ENCODE measurements at regions not wholly inside any gene's neighbourhood (a gene's known extent, or its start where the extent isn't known, plus 50 kb on each side); places are given as distances from the start of the nearest gene placed in this dataset.
"Not testable (repeated sequence)": the region's sequence is repeated elsewhere in the genome, so short reads cannot be mapped to it uniquely, and the experiment has no call there.

DNA sequence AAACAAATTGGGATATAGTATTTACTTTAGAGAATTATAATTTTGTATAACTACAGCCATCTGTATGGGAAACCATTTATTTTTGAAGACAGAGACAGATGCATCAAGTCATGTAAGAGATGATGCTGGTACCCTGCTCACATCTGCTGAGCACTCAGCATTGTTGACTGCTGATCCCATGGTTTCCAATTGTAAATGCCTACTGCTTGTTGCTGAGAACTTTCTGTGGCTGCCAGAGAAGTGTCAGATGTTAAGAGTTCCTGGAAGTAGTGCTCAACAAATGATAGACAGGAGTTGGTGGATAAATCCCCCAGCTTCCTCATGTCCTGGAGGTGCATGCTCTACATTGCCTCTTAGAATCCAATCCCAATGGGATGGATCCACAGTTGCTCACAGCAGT lies 167.1 kb downstream of the OXSM start:
- no peak for DNase-seq

DNA sequence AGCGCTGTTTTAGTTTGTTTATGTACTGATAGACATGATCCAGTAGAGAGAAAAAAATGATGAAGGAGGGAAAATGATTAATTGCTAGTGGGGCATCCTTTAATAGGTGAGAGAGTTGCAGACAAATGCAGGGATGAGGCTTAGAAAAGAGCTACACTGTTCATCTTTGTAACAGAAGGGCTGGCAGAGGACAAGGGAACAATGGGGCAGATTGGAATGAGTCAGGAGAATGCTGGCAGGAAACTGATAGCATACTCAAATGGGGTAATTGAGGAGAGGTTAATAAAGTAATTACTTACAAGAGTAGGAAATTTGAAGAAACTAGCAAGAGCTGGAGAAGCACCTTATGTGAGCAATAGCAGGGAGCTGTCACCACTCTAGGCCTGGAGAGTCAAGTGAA lies 170.9 kb downstream of the OXSM start:
- no peak for DNase-seq

DNA sequence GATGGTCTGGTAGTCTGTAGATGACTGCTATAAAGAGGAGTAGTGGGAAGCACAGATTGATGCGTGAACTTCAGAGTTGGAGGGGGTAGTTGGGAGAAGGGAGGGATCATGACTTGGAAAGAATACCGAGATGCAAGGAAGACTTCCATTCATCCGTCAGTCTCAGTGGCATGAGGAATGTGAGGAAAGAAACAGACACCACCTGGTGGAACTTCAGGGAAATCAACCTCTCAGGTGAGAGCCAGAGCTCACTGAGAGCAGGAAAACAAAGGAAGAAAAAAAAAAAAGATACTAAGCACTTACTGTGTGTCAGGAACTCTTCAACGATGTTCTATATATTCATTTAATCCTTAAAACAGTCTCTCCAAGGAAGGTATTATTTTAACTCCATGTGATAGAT lies 172.4 kb downstream of the OXSM start:
- no peak for DNase-seq

DNA sequence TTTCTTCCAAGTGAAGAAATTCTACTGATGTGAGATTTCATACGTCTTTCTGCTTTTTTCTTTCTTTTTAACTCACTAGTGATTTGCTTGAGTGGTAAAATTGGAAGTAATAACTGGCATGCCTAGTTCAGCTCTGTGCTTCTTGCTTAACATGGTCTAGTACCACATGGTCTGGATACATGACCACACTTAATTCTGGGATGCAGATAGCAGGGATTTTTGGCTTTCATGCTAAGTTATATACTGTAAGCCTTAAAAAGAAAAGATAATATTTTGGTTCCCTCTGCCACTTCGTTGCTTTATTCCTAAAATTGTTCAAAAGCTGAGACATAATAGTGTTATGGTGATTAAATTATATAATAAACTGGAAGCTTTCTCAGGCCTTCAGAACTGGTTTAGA lies 174.3 kb downstream of the OXSM start:
- DNase-seq, result no peak

DNA sequence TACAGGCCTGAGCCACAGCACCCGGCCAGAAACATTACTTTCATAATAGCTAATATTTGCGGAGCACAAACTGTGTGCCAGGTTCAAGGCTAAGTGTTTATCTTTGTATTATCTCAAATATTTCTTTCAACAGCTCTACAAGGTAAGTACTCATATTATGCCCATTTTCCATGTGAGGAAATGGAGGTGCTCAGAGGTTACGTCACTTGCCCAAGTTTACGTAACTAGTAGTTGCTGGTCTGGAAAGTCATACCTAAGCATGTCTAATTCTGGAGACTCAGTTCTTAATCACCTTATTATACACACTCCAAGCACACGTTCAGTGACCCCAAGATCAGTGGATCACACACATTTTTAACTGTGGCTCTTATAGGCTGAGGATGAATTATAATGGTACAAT lies 177.5 kb downstream of the OXSM start:
- no peak for DNase-seq

DNA sequence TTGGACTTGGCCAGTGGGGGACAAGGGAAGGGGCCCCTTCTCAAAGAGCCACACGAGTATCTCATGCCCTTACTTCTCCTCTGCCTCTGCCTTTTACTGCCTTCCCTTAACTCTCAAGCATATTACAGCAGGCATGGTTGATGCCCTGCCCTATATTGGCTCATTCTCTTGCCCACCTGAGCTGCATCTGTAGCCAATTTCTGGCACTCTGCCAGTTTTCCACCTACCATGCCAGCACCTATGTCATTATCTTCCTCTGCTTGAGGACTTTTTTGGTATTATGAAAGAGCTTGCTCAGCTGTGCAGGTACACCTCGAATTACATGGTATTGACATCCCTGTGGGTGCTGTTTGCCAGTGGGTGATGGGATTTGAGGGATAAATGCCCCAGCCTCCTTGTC lies 181.8 kb downstream of the OXSM start:
- DNase-seq, result no peak

DNA sequence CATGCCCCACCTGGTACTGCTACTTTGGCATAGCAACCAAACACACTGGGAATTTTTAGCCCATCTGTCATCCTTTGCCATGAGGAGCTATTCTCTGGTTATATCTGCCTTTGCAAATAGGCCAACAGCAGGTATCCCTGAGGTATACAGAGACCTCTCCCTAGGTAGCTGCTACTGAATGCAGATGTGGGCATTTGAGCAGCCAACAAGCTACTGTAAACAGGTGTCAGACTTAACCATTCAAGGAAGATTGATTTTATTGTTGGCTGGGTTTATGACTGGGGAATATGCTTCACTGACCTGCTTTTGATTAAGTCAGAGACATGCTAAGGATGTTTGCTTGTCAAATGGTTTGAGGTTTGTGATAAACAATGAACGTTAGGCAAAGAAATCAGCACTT lies 183.2 kb downstream of the OXSM start:
- no peak for DNase-seq

DNA sequence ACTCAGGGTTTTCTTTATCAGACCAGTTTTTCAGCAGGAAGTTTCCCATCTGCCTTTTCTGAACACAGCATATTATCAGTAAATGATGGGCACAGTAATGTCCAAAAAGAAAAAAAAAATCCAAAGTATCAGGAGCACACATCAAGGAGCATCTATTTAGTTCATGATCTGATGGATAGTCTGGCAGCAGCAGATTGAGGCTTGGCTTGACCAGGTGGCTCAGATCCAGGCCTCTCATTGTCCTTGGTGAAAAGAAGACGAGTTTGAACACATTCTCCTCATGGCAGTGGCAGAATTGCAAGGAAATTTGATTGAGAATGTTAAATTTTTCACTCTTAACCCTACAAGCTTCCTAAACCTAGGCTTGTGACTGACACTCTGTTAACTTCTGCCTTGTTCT lies 192.9 kb downstream of the OXSM start:
- DNase-seq, result no peak

DNA sequence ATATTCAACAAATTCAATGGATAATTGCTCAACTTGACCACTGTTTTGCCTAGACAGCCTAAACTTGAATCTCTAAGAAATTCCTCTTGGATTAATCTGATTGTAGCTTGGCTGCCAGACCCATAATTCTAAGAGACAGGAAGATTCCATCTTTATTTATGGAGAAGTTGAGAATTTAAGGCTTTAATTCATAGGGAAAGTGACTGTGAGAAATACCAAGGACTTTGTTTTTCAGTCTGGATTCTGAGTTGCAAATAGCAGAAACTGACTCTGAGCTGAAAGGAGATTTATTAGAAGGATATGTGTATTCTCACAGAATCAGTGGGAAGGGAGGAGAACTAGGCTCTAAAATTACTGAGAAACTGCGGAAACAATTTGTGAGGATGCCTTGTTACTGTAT lies 195.7 kb downstream of the OXSM start:
- DNase-seq, result no peak

DNA sequence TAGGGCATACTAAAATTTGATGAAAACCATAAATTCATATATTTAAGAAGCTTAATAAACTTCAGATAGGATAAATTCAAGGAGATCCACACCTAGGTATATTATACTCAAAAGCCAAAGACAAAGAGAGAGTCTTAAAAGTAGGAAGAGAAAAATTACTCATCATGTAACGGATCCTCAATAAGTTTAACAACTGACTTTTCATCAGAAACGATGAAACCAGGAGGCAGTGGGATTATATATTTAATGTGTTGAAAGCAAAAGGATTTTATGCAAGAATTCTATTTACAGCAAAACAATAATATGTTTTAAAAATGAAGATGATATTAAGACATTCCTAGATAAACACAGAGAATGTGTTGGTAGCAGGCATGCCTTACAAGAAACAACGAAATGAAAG lies 202.7 kb downstream of the OXSM start:
- no peak for DNase-seq

DNA sequence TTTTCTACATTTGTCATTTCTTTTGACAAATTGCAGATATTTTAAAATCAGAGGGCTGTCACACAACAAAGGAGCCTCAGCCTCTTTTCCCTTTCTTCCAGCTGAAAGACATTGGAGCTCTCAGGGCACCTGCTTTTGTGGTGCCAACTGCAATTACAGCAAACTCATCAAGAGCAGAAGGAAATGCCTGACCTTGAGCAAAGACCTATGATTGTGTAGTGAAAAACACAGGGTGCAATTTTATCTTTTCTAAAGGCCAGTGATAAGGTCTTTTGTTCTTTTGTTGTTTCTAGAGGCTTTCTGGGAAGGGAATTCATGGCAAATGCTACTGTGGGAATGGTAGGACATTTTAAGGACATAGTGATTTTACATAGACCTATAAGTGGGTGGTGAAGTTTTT lies 214.3 kb downstream of the OXSM start:
- DNase-seq, result no peak

DNA sequence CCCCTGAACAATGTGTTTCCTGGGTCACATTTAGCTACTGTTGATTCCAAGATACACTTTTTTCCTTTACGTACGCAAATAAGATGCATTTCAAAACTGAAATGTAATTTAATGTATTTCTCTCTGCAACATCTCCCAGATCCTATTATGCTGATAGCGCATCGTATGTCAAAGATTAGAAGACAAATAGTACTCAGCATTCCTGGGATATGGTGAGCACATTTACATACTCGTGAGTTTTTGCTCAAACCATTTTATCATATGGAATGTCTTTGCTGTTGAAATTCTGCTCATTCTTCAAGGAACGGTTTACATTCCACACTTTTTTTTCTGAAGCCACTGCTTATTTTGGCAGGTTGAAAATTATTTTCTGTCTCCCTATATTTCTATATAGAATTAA lies 221.4 kb downstream of the OXSM start:
- DNase-seq, result no peak

DNA sequence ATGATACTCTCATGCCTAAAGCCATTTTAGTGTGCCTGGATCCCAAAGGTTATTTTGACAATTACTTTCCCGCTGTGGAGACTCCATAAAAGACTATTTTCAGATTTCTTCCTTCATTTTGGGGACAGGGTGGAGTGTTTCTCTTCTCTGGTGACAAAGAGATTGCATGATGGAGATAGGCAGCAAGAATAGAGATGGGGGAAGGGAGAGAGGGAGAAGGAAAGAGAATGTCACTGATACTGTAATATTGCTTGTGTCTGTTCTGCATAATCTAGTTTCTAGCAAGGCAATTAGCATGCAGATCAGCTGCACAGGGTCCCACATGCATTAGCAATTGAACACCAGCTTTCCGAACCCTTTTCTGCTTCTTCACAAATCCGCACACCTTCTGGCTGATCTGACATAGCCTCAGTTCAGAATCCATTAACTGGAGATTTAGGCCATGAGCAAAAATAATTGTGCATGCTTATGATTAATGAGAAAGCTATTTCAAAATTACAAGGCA lies 222.4 kb downstream of the OXSM start:
- DNase-seq, result no peak

DNA sequence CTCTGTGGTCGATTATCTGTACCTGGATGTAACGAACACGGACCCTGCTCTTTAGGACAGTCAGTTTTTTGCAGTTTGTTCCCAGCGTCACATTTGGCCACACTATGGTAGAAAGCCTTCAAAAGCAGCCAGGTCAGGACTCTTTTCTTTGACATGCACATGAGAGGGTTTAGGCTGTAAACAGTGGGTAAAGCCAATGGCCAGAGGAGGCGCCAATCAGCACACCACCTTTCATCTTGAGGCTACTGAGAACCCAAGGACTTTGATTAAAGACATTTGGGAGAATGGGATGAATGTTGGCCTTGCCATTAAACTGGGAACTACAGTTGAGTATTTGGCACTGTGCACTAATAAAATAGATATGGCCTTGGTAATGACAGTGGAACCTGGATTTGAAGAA lies 225.9 kb downstream of the OXSM start:
- DNase-seq, result no peak

DNA sequence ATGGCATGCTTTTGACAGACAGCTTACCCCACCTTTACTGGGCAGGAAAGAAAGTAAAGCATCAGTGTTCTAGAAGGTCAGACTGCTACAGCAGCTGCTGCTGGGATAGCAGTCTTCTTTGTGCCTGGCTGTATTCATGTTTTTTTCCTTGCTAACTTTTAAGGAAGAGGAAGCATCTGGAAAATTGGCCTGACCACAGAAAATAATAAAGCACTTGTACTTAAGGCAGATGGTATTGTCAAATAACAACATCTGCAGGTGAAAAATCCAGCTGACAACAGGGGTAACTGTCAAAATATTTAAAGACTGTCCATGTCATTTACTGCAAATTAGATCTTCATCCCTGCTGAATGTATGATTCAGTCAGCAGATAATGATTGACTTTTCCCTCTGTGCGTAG lies 229.0 kb downstream of the OXSM start:
- DNase-seq, result no peak

DNA sequence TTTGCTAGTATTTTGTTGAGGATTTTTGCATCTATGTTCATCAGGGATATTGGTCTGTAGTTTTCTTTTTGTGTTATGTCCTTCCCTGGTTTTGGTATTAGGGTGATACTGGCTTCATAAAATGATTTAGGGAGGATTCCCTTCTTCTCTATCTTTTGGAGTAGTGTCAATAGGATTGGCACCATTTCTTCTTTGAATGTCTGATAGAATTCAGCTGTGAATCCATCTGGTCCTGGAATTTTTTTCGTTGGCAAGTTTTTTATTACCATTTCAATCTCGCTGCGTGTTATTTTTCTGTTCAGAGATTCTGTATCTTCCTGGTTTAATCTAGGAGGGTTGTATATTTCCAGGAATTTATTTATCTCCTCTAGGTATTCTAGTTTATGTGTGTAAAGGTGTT lies 234.3 kb downstream of the OXSM start:
- DNase-seq, result not testable (repeated sequence)

DNA sequence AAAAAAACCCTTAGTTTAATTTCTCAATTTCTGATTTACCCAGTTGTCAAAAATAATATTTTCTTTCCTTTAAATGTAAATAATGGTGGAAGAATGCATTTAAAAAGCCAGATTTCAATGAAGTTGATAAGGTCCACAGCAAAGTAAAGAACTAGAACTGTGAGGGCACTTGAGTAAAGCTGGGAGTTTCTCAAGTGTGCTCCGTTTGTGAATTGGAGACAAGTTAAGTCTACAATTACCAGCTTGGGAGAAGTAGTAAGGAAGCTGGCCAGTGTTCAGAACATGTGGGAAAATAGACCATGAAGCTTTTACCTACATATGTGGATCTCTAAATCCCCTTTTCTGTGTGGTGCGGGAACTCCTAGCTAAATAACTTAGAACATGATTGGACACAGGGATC lies 239.4 kb downstream of the OXSM start:
- DNase-seq, result no peak

DNA sequence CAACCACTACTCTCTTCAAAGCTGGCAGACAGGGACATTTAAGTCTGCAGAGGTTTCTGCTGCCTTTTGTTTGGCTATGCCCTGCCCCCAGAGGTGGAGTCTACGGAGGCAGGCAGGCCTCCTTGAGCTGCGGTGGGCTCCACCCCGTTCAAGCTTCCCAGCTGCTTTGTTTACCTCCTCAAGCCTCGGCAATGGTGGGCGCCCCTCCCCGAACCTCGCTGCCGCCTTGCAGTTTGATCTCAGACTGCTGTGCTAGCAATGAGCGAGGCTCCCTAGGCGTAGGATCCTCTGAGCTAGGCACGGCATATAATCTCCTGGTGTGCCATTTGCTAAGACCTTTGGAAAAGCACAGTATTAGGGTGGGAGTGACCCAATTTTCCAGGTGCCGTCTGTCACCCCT lies 252.2 kb downstream of the OXSM start:
- DNase-seq, result not testable (repeated sequence)

DNA sequence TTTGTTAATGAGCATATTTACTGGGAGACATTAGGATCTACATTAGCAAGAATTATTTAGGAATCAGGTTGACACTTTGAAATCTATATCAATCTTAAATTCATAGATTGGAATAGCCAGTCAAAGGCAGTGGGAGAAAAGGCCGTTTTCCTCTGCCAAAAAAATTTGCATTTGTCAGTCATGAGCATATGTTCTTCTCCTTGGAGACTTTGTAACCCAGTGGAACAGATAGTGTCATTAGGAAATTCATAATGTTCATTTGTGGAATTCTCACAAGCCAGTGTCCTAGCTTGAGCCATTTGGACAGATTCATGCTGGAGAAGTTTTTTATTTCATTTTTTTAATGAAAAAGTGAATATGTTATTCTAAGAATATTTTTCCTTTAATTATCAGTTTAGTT lies 260.1 kb downstream of the OXSM start:
- DNase-seq, result no peak

DNA sequence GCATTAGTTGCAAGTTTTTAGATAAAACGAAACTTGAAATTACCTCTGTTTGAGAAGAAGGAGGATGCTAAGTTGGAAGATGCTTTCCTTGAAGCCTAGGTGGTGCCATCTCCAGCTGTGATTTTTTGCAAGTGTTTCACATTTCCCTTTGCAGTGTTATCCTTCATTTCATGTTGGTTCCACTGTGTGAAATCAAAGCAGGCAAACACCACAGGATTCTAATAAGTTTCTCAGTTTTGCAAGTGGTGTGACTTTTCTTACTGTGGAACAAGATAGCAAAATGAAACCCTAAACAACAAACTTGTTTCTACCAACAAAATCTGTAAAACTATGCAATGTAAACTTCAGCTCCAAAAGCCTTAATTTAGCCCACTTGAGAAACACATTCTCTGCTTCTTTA lies 260.9 kb downstream of the OXSM start:
- DNase-seq, result no peak

DNA sequence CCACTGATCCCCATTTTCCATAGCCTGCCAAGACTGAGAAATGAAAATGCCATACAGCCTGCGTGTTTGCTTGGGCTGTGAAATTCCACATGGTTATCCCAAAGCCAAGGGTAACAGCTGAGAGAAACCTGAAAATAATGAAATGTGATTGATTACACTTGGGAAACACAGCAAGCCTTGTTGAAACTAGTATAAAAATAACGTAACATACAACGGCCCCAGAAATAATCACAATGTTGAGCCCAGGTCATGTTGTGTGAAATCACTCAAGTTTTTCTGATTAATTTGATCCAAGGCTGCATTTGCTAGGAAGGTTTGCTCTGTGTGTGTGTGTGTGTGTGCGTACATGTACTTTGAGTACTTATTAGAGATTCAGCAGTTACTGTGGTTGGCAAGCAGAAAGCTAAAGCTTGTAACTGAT lies 269.0 kb downstream of the OXSM start:
- DNase-seq, result no peak

DNA sequence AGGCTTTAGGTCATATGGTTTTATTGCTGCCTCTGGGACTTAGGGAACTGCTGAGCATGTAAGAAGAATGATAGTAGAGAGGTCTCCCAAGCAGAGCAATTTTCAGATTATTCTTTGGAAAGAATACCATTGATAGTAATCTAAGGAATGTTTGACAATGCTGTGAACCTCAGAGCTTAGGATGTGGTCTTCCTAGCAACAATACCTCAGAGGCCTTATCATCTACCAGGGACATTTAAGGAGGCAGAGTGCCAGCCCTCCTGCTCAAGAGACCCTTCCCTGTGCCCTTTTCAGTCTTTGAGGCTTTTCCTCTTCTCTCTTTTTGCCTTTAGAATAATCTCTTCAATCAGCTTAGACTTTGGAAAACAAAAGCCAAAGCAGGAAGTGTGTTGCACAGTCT lies 272.1 kb downstream of the OXSM start:
- DNase-seq, result no peak

DNA sequence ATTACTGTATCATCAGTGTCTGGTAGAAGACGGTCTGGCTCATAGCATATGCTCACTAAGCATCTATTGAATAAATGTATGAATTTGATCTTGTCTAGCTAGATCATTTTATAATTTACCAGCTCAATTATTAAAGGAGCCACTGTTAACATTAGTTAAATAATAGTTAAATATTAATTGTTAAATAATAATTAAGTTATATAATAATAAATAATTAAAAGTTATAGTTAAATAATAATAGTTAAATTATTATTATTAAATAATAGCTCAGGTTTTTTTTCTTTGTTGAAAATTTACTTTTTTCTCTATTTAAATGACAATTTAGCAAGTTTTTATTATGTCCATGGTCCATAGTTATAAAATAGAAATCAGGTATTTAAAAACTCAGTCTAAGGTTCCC lies 274.4 kb downstream of the OXSM start:
- no peak for DNase-seq

DNA sequence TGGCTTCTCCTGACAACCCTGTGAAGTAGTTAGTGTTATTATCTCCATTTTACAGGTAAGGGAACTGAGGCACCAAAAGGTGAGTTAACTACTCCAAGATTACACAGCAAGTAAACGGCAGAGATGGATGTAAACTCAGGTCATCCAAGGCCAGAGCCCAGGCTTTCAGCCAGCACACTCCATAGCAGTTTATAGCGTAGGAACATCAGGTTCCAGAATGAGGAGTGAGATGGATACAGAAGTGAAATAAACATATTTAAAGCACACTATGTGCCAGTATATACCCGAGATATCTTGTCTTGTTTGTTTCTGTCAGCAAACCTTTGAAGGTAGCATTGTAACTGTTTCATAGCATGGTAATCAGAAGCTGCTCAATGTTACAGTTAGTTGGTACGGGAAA lies 279.0 kb downstream of the OXSM start:
- DNase-seq, result no peak

DNA sequence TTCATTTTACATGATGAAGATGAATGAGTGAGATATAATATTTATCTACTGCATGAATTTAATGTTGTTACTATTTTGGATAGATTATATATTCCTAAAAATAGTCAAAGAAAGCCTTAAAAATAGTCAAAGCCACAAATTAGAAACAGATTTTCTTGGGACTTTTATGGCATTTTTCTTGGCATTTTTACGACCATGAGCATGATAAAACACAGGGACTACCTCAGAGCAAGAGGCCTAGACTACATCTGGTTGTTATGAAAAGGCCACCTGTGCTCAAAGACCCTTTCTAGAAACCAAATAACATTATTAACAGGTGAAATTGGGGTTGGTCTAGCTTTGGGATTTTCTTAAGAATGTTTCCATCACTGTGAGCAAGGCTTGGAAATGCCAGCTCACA lies 281.0 kb downstream of the OXSM start:
- no peak for DNase-seq

DNA sequence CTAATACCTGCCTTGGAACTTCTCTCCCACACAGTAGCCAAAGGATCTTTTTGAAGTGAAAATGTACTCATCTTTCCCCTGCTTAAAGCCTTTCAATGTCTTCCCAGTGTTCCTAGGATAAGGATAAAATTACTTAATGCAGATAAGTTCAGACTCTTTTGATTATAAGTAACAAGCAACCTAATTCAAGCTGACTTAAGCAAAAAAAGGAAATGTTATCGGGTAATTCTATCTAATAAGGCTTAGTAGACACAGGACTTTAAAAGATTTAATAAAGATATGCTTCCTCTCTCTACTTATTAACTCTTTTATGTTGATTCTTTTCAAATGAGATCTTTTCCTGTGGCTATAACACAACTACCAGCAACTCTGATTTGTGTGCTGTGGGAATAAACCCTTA lies 284.2 kb downstream of the OXSM start:
- no peak for DNase-seq

Measured in CD4-positive, alpha-beta T cell treated with Interleukin-4 for 4 hours (primary cell).